Epithelial cell of proximal tubule (primary cell): ENCODE measurements at regions not wholly inside any gene's neighbourhood (a gene's known extent, or its start where the extent isn't known, plus 50 kb on each side); places are given as distances from the start of the nearest gene placed in this dataset.

Experiments used
- DNase-seq: peaks from one replicate; pipeline ENCODE4 v3.0.0-alpha.2; 2011; ENCODE audit warnings: low read depth
- H3K4me3 ChIP-seq: 2 replicates; pipeline ENCODE4 v1.5.1; 2011; ENCODE audit warnings: low read depth, mild to moderate bottlenecking, low read length
- TF ChIP-seq, protein P1 (sequence below): conservative IDR thresholded peaks from 2 replicates; pipeline ENCODE4 v1.5.1; 2012; ENCODE audit warnings: low read depth, mild to moderate bottlenecking, low read length

DNA sequence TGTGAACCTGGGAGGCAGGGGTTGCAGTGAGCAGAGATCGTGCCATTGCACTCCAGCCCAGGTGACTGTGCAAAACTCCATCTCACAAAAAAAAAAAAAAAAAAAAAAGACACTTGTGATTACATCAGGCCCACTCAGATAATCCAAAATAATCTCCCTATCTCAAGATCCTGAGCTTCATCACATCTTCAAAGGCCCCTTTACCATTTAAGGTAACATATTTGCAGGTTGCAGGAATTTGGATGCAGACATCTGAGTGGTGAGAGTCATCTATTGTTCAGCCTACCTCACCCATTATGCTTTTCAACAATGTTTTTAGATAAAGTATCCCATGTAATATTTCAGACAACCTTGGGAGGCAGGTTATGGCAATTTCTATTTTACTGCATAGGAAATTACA lies 51.4 kb upstream of the EXOC4 start:
- TF ChIP-seq, protein P1, sequence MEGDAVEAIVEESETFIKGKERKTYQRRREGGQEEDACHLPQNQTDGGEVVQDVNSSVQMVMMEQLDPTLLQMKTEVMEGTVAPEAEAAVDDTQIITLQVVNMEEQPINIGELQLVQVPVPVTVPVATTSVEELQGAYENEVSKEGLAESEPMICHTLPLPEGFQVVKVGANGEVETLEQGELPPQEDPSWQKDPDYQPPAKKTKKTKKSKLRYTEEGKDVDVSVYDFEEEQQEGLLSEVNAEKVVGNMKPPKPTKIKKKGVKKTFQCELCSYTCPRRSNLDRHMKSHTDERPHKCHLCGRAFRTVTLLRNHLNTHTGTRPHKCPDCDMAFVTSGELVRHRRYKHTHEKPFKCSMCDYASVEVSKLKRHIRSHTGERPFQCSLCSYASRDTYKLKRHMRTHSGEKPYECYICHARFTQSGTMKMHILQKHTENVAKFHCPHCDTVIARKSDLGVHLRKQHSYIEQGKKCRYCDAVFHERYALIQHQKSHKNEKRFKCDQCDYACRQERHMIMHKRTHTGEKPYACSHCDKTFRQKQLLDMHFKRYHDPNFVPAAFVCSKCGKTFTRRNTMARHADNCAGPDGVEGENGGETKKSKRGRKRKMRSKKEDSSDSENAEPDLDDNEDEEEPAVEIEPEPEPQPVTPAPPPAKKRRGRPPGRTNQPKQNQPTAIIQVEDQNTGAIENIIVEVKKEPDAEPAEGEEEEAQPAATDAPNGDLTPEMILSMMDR, result no peak
- H3K4me3 ChIP-seq, result no peak overlapping the region
- DNase-seq, result no peak

DNA sequence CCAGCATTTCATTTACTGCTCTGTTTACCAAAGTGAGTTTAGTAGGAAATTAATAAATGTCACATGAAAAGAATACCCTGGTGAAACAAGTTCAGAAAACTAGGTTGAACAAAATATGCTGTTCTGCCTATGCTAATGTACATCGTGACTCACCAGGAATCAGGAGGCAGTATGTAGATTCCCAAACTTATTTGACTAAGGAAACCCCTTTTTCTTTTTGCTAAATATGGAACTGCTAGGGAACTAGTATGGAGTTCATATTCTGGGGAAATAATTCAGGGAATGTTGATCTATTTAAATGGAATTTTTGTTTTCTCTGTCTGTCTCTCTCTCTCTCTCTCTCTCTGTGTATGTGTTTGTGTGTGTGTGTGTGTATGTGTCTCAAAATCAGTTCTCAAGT lies 49.9 kb upstream of the EXOC4 start:
- H3K4me3 ChIP-seq, result no peak overlapping the region
- TF ChIP-seq, protein P1, result no peak
- DNase-seq, result no peak
